IMR-90 (cell line): ENCODE measurements at regions not wholly inside any gene's neighbourhood (a gene's known extent, or its start where the extent isn't known, plus 50 kb on each side); places are given as distances from the start of the nearest gene placed in this dataset.
A peak's percentile ranks its signal among the peaks of the same experiment; 100 is the strongest.

Experiments
- ATAC-seq: fragments of 200-7000 bp; cut with Tn5 transposase; 2 replicates; pipeline ENCODE4 v1.9.1; 2020; ENCODE audit warnings: low read depth, mild to moderate bottlenecking, moderate library complexity
- BruUV-seq: library from RNA; stranded (reverse); fragments of 400-500 nt; replicated peaks from 2 replicates; lab custom pipeline; 2021; lab: Mats Ljungman, UMichigan
- CTCF ChIA-PET: fragments of 300-600 bp; formaldehyde crosslinking; extraction: SDS; loops from one replicate; lab custom pipeline; 2021; ENCODE audit warnings: antibody characterized with exemption; lab: Yijun Ruan, JAX
- POLR2A ChIA-PET: fragments of 300-600 bp; sonication (Branson Sonifier 250); formaldehyde crosslinking; loops from one replicate; lab custom pipeline; 2022; ENCODE audit warnings: antibody characterized with exemption; ENCODE audit not compliant: unreplicated experiment; lab: Charles Lee
- DNase-seq: peaks from one replicate; pipeline ENCODE4 v3.0.0; 2013
- H2AFZ ChIP-seq: replicated peaks from 2 replicates; pipeline ENCODE3; 2013; ENCODE audit warnings: low read length, mild to moderate bottlenecking; ENCODE audit not compliant: poor library complexity
- H2AK5ac ChIP-seq: 2 replicates; pipeline ENCODE4 v1.6.1; 2013; ENCODE audit warnings: low read depth, low read length, inconsistent platforms
- H2AK9ac ChIP-seq: replicated peaks from 2 replicates; pipeline ENCODE3; 2013; ENCODE audit warnings: mild to moderate bottlenecking, low read depth, low read length, moderate library complexity; ENCODE audit not compliant: poor library complexity
- H2BK120ac ChIP-seq: 2 replicates; pipeline ENCODE4 v1.6.1; 2013; ENCODE audit warnings: low read depth, low read length, inconsistent platforms
- H2BK15ac ChIP-seq: 3 replicates; pipeline ENCODE4 v1.6.1; 2013; ENCODE audit warnings: low read depth, low read length, inconsistent platforms
- H2BK20ac ChIP-seq: 2 replicates; pipeline ENCODE4 v1.6.1; 2013; ENCODE audit warnings: low read depth, mild to moderate bottlenecking, inconsistent platforms, low read length, moderate library complexity
- H2BK5ac ChIP-seq: 2 replicates; pipeline ENCODE4 v1.6.1; 2013; ENCODE audit warnings: mild to moderate bottlenecking, low read depth, low read length, inconsistent platforms; ENCODE audit not compliant: poor library complexity, severe bottlenecking
- H3K14ac ChIP-seq: replicated peaks from 2 replicates; pipeline ENCODE4 v1.6.1; 2013; ENCODE audit warnings: low read depth, low read length, inconsistent platforms
- H3K18ac ChIP-seq: 2 replicates; pipeline ENCODE4 v1.6.1; 2013; ENCODE audit warnings: low read depth, low read length, control low read depth
- H3K23ac ChIP-seq: 2 replicates; pipeline ENCODE4 v1.6.1; 2013; ENCODE audit warnings: low read depth, low read length, inconsistent platforms
- H3K27ac ChIP-seq: 2 replicates; pipeline ENCODE4 v1.5.1; 2013; ENCODE audit warnings: mild to moderate bottlenecking, control low read depth, low read length; ENCODE audit not compliant: insufficient read depth
- H3K27me3 ChIP-seq: 2 replicates; pipeline ENCODE4 v1.6.1; 2013; ENCODE audit warnings: low read length; ENCODE audit not compliant: control insufficient read depth, insufficient read depth
- H3K36me3 ChIP-seq: 2 replicates; pipeline ENCODE4 v1.6.1; 2013; ENCODE audit warnings: low read length, mixed read lengths; ENCODE audit not compliant: control insufficient read depth, insufficient read depth
- H3K4ac ChIP-seq: 2 replicates; pipeline ENCODE4 v1.6.1; 2013; ENCODE audit warnings: low read depth, low read length, inconsistent platforms
- H3K4me1 ChIP-seq: 2 replicates; pipeline ENCODE4 v1.6.1; 2013; ENCODE audit warnings: low read length, mixed read lengths; ENCODE audit not compliant: control insufficient read depth, insufficient read depth
- H3K4me2 ChIP-seq: 2 replicates; pipeline ENCODE4 v1.6.1; 2013; ENCODE audit warnings: low read depth, mild to moderate bottlenecking, control low read depth, low read length, moderate library complexity
- H3K4me3 ChIP-seq: 2 replicates; pipeline ENCODE4 v1.5.1; 2013; ENCODE audit warnings: low read depth, mild to moderate bottlenecking, control low read depth, low read length, moderate library complexity; ENCODE audit not compliant: insufficient read depth
- H3K56ac ChIP-seq: 2 replicates; pipeline ENCODE4 v1.6.1; 2013; ENCODE audit warnings: low read length, inconsistent platforms; ENCODE audit not compliant: insufficient read depth; ENCODE audit errors: extremely low read depth
- H3K79me1 ChIP-seq, 2 experiments: 2 replicates each; pipeline ENCODE4 v1.6.1; 2013; ENCODE audit warnings: low read length in 2 of 2, inconsistent platforms in 1 of 2, low read depth in 1 of 2
- H3K9ac ChIP-seq: 2 replicates; pipeline ENCODE4 v1.6.1; 2013; ENCODE audit warnings: low read depth, low read length, control low read depth
- H3K9me1 ChIP-seq: 2 replicates; pipeline ENCODE4 v1.6.1; 2013; ENCODE audit warnings: low read length, inconsistent platforms; ENCODE audit not compliant: insufficient read depth
- H3K9me3 ChIP-seq: 2 replicates; pipeline ENCODE4 v1.6.1; 2013; ENCODE audit warnings: low read length; ENCODE audit not compliant: control insufficient read depth, insufficient read depth
- H4K20me1 ChIP-seq: 2 replicates; pipeline ENCODE4 v1.6.1; 2013; ENCODE audit warnings: low read length, inconsistent platforms; ENCODE audit not compliant: insufficient read depth
- H4K5ac ChIP-seq: 2 replicates; pipeline ENCODE4 v1.6.1; 2013; ENCODE audit warnings: mild to moderate bottlenecking, low read depth, low read length, control low read depth
- H4K8ac ChIP-seq, 2 experiments: 2 replicates each; pipeline ENCODE4 v1.6.1; 2013; ENCODE audit warnings: low read depth in 2 of 2, low read length in 2 of 2, control low read depth in 1 of 2, inconsistent platforms in 1 of 2
- H4K91ac ChIP-seq: 2 replicates; pipeline ENCODE4 v1.6.1; 2013; ENCODE audit warnings: low read depth, low read length, inconsistent platforms; ENCODE audit not compliant: insufficient read depth
- CEBPB ChIP-seq: IDR thresholded peaks from 2 replicates; pipeline ENCODE4 v1.6.1; 2012; ENCODE audit warnings: low read depth, low read length, improper control_type of control experiment
- MAFK ChIP-seq: IDR thresholded peaks from 2 replicates; pipeline ENCODE4 v1.6.1; 2012; ENCODE audit warnings: low read depth, low read length, improper control_type of control experiment
- NFE2L2 ChIP-seq: fragments of 150-350 bp; IDR thresholded peaks from 2 replicates; pipeline ENCODE4 v1.6.1; 2016; ENCODE audit warnings: low read depth, mild to moderate bottlenecking, low read length
- POLR2A ChIP-seq: IDR thresholded peaks from 2 replicates; pipeline ENCODE4 v1.6.1; 2012; ENCODE audit warnings: mild to moderate bottlenecking, low read depth, low read length
- WGBS, 2 experiments: methylation state at CpG; one replicate each; pipeline versions ENCODE4 v1.1.5 to v1.1.7; 2013; ENCODE audit warnings: missing lambda C conversion rate in 2 of 2; ENCODE audit not compliant: insufficient read length in 1 of 2; ENCODE audit errors: extremely low coverage in 2 of 2; 5-methylcytosine and 5-hydroxymethylcytosine counted together
- dilution Hi-C: fragments of 300-500 bp; cut with HindIII; formaldehyde crosslinking; loops from one replicate; pipeline ENCODE4 v1.14.3; 2018; ENCODE audit warnings: low sequenced_read_pairs; ENCODE audit not compliant: unreplicated experiment
- in situ Hi-C: fragments of 300-500 bp; cut with MboI; formaldehyde crosslinking; loops from 3 replicates; pipeline ENCODE4 v1.14.3; 2019; ENCODE audit warnings: low sequenced_read_pairs, inconsistent platforms, mixed read lengths
- intact Hi-C: fragments of 100-400 bp; cut with micrococcal nuclease; formaldehyde crosslinking; loops from 2 replicates; pipeline ENCODE4 v1.10.0; 2022

DNA sequence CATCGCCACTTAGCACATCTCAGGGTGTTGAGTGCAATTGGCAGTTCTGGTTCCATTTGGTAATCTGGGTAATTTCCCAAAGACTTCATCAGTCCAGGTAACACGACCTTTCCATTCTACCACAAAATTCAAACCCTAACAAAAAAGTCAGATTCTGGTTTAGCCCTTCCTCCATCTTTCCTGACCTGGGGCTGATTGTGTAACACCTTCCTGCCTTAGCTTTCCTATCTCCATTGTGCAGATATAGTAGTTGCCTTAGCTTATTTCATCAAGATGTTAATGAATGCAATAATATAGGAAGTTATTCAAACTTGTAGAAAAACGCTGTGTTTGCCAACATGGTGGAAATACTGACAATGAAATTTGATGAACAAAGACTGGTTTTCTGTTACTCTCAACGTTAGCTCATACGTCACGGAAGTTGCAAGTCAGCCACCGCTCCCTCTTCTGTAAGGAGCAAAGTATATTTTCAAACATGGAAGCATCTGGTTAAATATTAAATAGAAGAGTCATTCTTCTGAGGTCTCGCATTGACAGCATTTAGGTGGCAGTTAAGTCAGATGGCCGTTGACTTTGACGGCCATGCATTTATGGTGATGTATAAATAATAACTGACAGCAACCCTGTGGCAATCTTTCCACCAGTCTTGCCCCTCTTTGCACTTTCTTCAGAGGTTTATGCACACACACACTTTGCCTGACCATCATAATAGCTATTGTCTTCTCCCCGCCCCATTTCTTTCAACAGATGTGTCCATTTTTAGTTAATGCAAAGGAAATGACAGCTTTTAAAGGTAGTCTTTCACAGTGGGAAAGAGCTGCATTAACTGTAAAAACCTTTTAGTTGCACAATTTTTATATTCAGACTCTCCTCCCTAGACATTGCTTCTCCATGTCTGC is 205.1 kb upstream of the BMPER start:
- CTCF ChIA-PET, result interaction anchor here (1.6 kb wide), 1 partner anchor 16 kb away, joined by 3 read pairs; no protein-coding TSS in a partner anchor
- in situ Hi-C loops, result no loop called here

More for the DNA sequence above, 205.1 kb upstream of the BMPER start:
- Histone ChIP-seq H3K23ac (no peak overlapping the region), H4K8ac (no peak overlapping the region), H2AFZ (no peak overlapping the region), H3K27me3 (peaks cover 1% of the 10 kb centered on the region; the same call in 1 of the 2 replicates), H2BK15ac (no peak overlapping the region), H3K9me3 (peaks cover 17% of the 10 kb centered on the region), H4K91ac (no peak overlapping the region), H3K9me1 (no peaks in the 10 kb centered on the region), H4K20me1 (no peaks in the 10 kb centered on the region), H2AK9ac (no peak overlapping the region), H3K14ac (no peak overlapping the region), H3K4ac (no peak overlapping the region), H3K27ac (no peak overlapping the region), H2BK120ac (no peak overlapping the region), H3K9ac (no peak overlapping the region), H3K4me2 (no peak overlapping the region), H3K4me1 (no peaks in the 10 kb centered on the region), H2BK20ac (no peak overlapping the region), H2AK5ac (no peak overlapping the region), H3K79me1 (no peaks in the 10 kb centered on the region), H3K18ac (no peak overlapping the region), H4K5ac (no peak overlapping the region), H3K4me3 (no peak overlapping the region), H3K36me3 (no peaks in the 10 kb centered on the region), H2BK5ac (no peak overlapping the region), H3K56ac (no peak overlapping the region)
- no CpG with 5 or more reads among the region's 11 CpGs for WGBS, 2 experiments
- no peak for DNase-seq
- intact Hi-C loops, result no loop called here
- no TSS peak for BruUV-seq
- TF ChIP-seq NFE2L2 (no peak), MAFK (no peak), CEBPB (peak; percentile 19; the same call in 1 of the 2 replicates), POLR2A (no peak)
- dilution Hi-C loops, result no loop called here
- POLR2A ChIA-PET, result no interaction called here
- no peak for ATAC-seq
